Loucy (cell line): ENCODE measurements at regions not wholly inside any gene's neighbourhood (a gene's known extent, or its start where the extent isn't known, plus 50 kb on each side); places are given as distances from the start of the nearest gene placed in this dataset.

Experiments used
- EZH2phosphoT487 ChIP-seq: fragments of 200-600 bp; IDR thresholded peaks from 2 replicates; pipeline ENCODE4 v1.6.1; 2018; ENCODE audit warnings: antibody characterized with exemption, mild to moderate bottlenecking, moderate library complexity, borderline replicate concordance
- TF ChIP-seq, protein P1 (sequence below): fragments of 200-600 bp; sonication (generic); conservative IDR thresholded peaks from 2 replicates; pipeline ENCODE4 v1.5.1; 2014; ENCODE audit warnings: mild to moderate bottlenecking, antibody characterized with exemption, low read length

DNA sequence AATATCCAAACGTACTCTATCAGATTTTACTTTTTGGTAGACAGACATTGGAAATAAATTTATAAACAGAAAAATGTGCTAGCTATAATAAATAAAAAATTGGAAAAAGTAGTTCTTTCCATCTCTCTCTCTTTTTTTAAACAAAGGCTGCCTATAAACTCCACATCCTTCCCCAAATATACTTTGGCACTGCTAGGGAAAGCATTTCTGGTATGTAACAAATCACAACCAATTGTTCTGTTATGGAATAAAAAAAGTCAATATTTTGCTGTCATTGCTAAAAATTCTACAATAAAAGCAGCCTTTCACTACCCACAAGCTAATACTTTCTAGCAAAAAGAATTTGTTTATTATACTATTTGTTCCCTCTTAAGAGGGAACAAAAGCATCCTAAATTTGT lies 169.2 kb upstream of the TARS1 start:
- no peak for TF ChIP-seq EZH2phosphoT487
- TF ChIP-seq, protein P1, sequence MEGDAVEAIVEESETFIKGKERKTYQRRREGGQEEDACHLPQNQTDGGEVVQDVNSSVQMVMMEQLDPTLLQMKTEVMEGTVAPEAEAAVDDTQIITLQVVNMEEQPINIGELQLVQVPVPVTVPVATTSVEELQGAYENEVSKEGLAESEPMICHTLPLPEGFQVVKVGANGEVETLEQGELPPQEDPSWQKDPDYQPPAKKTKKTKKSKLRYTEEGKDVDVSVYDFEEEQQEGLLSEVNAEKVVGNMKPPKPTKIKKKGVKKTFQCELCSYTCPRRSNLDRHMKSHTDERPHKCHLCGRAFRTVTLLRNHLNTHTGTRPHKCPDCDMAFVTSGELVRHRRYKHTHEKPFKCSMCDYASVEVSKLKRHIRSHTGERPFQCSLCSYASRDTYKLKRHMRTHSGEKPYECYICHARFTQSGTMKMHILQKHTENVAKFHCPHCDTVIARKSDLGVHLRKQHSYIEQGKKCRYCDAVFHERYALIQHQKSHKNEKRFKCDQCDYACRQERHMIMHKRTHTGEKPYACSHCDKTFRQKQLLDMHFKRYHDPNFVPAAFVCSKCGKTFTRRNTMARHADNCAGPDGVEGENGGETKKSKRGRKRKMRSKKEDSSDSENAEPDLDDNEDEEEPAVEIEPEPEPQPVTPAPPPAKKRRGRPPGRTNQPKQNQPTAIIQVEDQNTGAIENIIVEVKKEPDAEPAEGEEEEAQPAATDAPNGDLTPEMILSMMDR = no peak
